ENCODE measurements at regions not wholly inside any gene's neighbourhood (a gene's known extent, or its start where the extent isn't known, plus 50 kb on each side); places are given as distances from the start of the nearest gene placed in this dataset.

GRCh38 chr4:54607067-54607466 lies 50.7 kb upstream of the KIT start (continued):
- TF ChIP-seq STAT6 (CRISPR knock-in tag; IDR thresholded peaks at IDR 0.05) (no peak), TOE1 (IDR thresholded peaks at IDR 0.05; ENCODE audit: borderline replicate concordance) (no peak), TOE1 (CRISPR knock-in tag; IDR thresholded peaks at IDR 0.05; ENCODE audit: borderline replicate concordance, low read depth) (no peak), RBM17 (IDR thresholded peaks at IDR 0.05; ENCODE audit: borderline replicate concordance, low read depth, low read length) (no peak), CLOCK (CRISPR knock-in tag; IDR thresholded peaks at IDR 0.05; ENCODE audit: borderline replicate concordance) (no peak), ETV1 (tag; conservative IDR thresholded peaks at IDR 0.05; ENCODE audit: low read depth) (no peak), HNRNPK (IDR thresholded peaks at IDR 0.05; ENCODE audit: low read depth, low read length, poor library complexity, severe bottlenecking) (no peak)
